Muscle of leg (tissue), 3 donors: ENCODE measurements at regions not wholly inside any gene's neighbourhood (a gene's known extent, or its start where the extent isn't known, plus 50 kb on each side); places are given as distances from the start of the nearest gene placed in this dataset.
A peak's percentile ranks its signal among the peaks of the same experiment; 100 is the strongest.

Experiments used
- DNase-seq: peaks from one replicate; pipeline ENCODE4 v3.0.0; 2013
- H3K27ac ChIP-seq: one replicate; pipeline ENCODE4 v1.5.1; 2013; ENCODE audit warnings: mild to moderate bottlenecking, low read length, control low read depth
- H3K27me3 ChIP-seq: one replicate; pipeline ENCODE4 v1.6.1; 2013; ENCODE audit warnings: low read length; ENCODE audit not compliant: control insufficient read depth, insufficient read depth
- H3K36me3 ChIP-seq: one replicate; pipeline ENCODE4 v1.6.1; 2013; ENCODE audit warnings: low read length; ENCODE audit not compliant: control insufficient read depth, insufficient read depth
- H3K4me1 ChIP-seq: one replicate; pipeline ENCODE4 v1.6.1; 2013; ENCODE audit warnings: low read length; ENCODE audit not compliant: control insufficient read depth, insufficient read depth
- H3K4me3 ChIP-seq: one replicate; pipeline ENCODE4 v1.5.1; 2013; ENCODE audit warnings: low read length, control low read depth
- H3K9me3 ChIP-seq: replicated peaks from 2 replicates; pipeline ENCODE4 v1.6.1; 2013; ENCODE audit warnings: low read depth, low read length; ENCODE audit not compliant: control insufficient read depth
- WGBS: methylation state at CpG from one replicate; pipeline ENCODE4 v1.1.5; 2013; ENCODE audit warnings: missing lambda C conversion rate; ENCODE audit not compliant: insufficient coverage; 5-methylcytosine and 5-hydroxymethylcytosine counted together

- DNase-seq = no peak
- WGBS = 91% methylated on average over 5 of the region's 6 CpGs
These were observed 179.6 kb downstream of the EFNB2 start for GRCh38 chr13:106355866-106356265.

GRCh38 chr13:106354961-106355360 lies 180.5 kb downstream of the EFNB2 start:
- Histone ChIP-seq H3K36me3 (no peaks in the 10 kb centered on the region), H3K27me3 (no peaks in the 10 kb centered on the region), H3K4me1 (peaks cover 3% of the 10 kb centered on the region), H3K27ac (no peak overlapping the region), H3K9me3 (no peaks in the 10 kb centered on the region), H3K4me3 (no peak overlapping the region)
- WGBS = 100% methylated on average over 1 of the region's 3 CpGs
- no peak for DNase-seq

More at GRCh38 chr13:106355866-106356265, 179.6 kb downstream of the EFNB2 start:
- Histone ChIP-seq H3K4me1 (peaks cover 3% of the 10 kb centered on the region), H3K27me3 (no peaks in the 10 kb centered on the region), H3K9me3 (no peaks in the 10 kb centered on the region), H3K27ac (no peak overlapping the region), H3K36me3 (no peaks in the 10 kb centered on the region), H3K4me3 (no peak overlapping the region)

GRCh38 chr13:106352850-106353249 lies 182.6 kb downstream of the EFNB2 start:
- Histone ChIP-seq H3K9me3 (no peaks in the 10 kb centered on the region), H3K27me3 (peaks cover 8% of the 10 kb centered on the region), H3K27ac (no peak overlapping the region), H3K4me1 (peaks cover 8% of the 10 kb centered on the region), H3K4me3 (no peak overlapping the region), H3K36me3 (no peaks in the 10 kb centered on the region)
- DNase-seq = no peak

GRCh38 chr13:106351251-106351650 lies 184.2 kb downstream of the EFNB2 start:
- H3K4me3 ChIP-seq = no peak overlapping the region
- H3K9me3 ChIP-seq = no peaks in the 10 kb centered on the region
- peaks cover 5% of the 10 kb centered on the region for H3K4me1 ChIP-seq
- H3K27ac ChIP-seq = no peak overlapping the region
- 77% methylated on average over 5 of the region's 5 CpGs for WGBS
- no peaks in the 10 kb centered on the region for H3K36me3 ChIP-seq
- H3K27me3 ChIP-seq = peaks cover 8% of the 10 kb centered on the region
- DNase-seq = no peak

GRCh38 chr13:106350208-106350607 lies 185.3 kb downstream of the EFNB2 start:
- peaks cover 5% of the 10 kb centered on the region for H3K4me1 ChIP-seq

GRCh38 chr13:106349080-106349931 lies 186.2 kb downstream of the EFNB2 start:
- peak; percentile 14 for DNase-seq
- 3% methylated on average over 25 of the region's 30 CpGs for WGBS
- Histone ChIP-seq H3K36me3 (no peaks in the 10 kb centered on the region), H3K27ac (no peak overlapping the region), H3K9me3 (no peaks in the 10 kb centered on the region), H3K4me1 (peaks cover 5% of the 10 kb centered on the region), H3K4me3 (no peak overlapping the region), H3K27me3 (peaks cover 8% of the 10 kb centered on the region)

More at GRCh38 chr13:106350208-106350607, 185.3 kb downstream of the EFNB2 start:
- no peak for DNase-seq
- H3K27me3 ChIP-seq = peaks cover 8% of the 10 kb centered on the region
- H3K36me3 ChIP-seq = no peaks in the 10 kb centered on the region
- H3K9me3 ChIP-seq = no peaks in the 10 kb centered on the region
- no peak overlapping the region for H3K4me3 ChIP-seq
- H3K27ac ChIP-seq = no peak overlapping the region
- 70% methylated on average over 3 of the region's 4 CpGs for WGBS

GRCh38 chr13:106348075-106348840 lies 187.2 kb downstream of the EFNB2 start:
- peaks cover 8% of the 10 kb centered on the region for H3K27me3 ChIP-seq
- no peak overlapping the region for H3K4me3 ChIP-seq
- H3K9me3 ChIP-seq = no peaks in the 10 kb centered on the region
- WGBS = no CpG with 5 or more reads among the region's 6 CpGs
- H3K4me1 ChIP-seq = peaks cover 5% of the 10 kb centered on the region
- no peak for DNase-seq
- no peaks in the 10 kb centered on the region for H3K36me3 ChIP-seq
- H3K27ac ChIP-seq = no peak overlapping the region

- Histone ChIP-seq H3K27ac (no peak overlapping the region), H3K4me3 (no peak overlapping the region), H3K27me3 (peaks cover 5% of the 10 kb centered on the region), H3K4me1 (peaks cover 5% of the 10 kb centered on the region), H3K36me3 (no peaks in the 10 kb centered on the region), H3K9me3 (no peaks in the 10 kb centered on the region)
- WGBS = 67% methylated on average over 2 of the region's 2 CpGs
- DNase-seq = peak; percentile 30
These were observed 191.1 kb downstream of the EFNB2 start for GRCh38 chr13:106344342-106344741.

- Histone ChIP-seq H3K27me3 (peaks cover under 1% of the 10 kb centered on the region), H3K27ac (no peak overlapping the region)
- WGBS = no CpG with 5 or more reads among the region's 3 CpGs
These were observed 191.6 kb downstream of the EFNB2 start for GRCh38 chr13:106343836-106344235.

GRCh38 chr13:106340249-106340648 lies 195.2 kb downstream of the EFNB2 start:
- H3K9me3 ChIP-seq = no peaks in the 10 kb centered on the region
- no peak overlapping the region for H3K27ac ChIP-seq
- no peaks in the 10 kb centered on the region for H3K4me1 ChIP-seq
- no peaks in the 10 kb centered on the region for H3K36me3 ChIP-seq
- no peak overlapping the region for H3K4me3 ChIP-seq
- DNase-seq = no peak
- no CpG with 5 or more reads among the region's 2 CpGs for WGBS
- H3K27me3 ChIP-seq = no peaks in the 10 kb centered on the region

More at GRCh38 chr13:106343836-106344235, 191.6 kb downstream of the EFNB2 start:
- no peak for DNase-seq
- Histone ChIP-seq H3K9me3 (no peaks in the 10 kb centered on the region), H3K4me1 (no peaks in the 10 kb centered on the region), H3K4me3 (no peak overlapping the region), H3K36me3 (no peaks in the 10 kb centered on the region)
